Bronchial epithelial cell (primary cell): ENCODE measurements at regions not wholly inside any gene's neighbourhood (a gene's known extent, or its start where the extent isn't known, plus 50 kb on each side); places are given as distances from the start of the nearest gene placed in this dataset.

ENCODE experiments used
- DNase-seq: peaks from one replicate; pipeline ENCODE4 v3.0.0-alpha.2; 2010; ENCODE audit warnings: low read depth
- FAIRE-seq: peaks from 2 replicates; lab custom pipeline; 2011; peaks lifted over from hg19 to GRCh38; lab: Jason Lieb, UNC
- H3K27me3 ChIP-seq: 2 replicates; pipeline ENCODE4 v1.5.1; 2011; ENCODE audit warnings: low read length; ENCODE audit not compliant: control insufficient read depth, insufficient read depth
- H3K36me3 ChIP-seq: 2 replicates; pipeline ENCODE4 v1.5.1; 2011; ENCODE audit warnings: low read length; ENCODE audit not compliant: control insufficient read depth, insufficient read depth
- H3K4me3 ChIP-seq: 2 replicates; pipeline ENCODE4 v1.5.1; 2011; ENCODE audit warnings: mild to moderate bottlenecking, low read depth, low read length, control low read depth
- TF ChIP-seq, protein P1 (sequence below): IDR thresholded peaks from 2 replicates; pipeline ENCODE4 v1.5.1; 2011; ENCODE audit warnings: mild to moderate bottlenecking, moderate library complexity, low read length, control low read depth, inconsistent platforms; ENCODE audit not compliant: insufficient read depth, severe bottlenecking

DNA sequence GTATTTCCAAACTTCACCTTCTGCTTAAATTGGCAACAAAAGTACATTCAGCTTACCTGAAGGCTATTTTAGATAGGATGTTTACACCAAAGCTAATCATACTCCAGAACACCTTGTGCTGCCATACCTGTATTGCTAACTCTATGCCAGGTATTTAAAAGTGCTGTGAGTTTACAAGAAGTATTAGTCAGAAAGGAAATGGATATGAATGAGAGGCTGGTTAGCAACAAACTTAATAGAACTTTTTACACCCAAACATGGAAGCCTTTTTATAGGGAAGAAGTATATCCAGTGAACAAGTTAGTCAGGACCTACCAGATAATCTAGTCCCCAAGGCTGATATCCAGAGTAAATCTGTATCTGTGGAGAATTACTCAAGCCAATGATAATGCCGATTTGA, 131.2 kb upstream of the SPRY1 start:
- H3K4me3 ChIP-seq, result no peak overlapping the region
- DNase-seq, result peak; percentile 79
- no peak for FAIRE-seq
- TF ChIP-seq, protein P1, sequence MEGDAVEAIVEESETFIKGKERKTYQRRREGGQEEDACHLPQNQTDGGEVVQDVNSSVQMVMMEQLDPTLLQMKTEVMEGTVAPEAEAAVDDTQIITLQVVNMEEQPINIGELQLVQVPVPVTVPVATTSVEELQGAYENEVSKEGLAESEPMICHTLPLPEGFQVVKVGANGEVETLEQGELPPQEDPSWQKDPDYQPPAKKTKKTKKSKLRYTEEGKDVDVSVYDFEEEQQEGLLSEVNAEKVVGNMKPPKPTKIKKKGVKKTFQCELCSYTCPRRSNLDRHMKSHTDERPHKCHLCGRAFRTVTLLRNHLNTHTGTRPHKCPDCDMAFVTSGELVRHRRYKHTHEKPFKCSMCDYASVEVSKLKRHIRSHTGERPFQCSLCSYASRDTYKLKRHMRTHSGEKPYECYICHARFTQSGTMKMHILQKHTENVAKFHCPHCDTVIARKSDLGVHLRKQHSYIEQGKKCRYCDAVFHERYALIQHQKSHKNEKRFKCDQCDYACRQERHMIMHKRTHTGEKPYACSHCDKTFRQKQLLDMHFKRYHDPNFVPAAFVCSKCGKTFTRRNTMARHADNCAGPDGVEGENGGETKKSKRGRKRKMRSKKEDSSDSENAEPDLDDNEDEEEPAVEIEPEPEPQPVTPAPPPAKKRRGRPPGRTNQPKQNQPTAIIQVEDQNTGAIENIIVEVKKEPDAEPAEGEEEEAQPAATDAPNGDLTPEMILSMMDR, result no peak
- H3K27me3 ChIP-seq, result no peaks in the 10 kb centered on the region
- H3K36me3 ChIP-seq, result no peaks in the 10 kb centered on the region

DNA sequence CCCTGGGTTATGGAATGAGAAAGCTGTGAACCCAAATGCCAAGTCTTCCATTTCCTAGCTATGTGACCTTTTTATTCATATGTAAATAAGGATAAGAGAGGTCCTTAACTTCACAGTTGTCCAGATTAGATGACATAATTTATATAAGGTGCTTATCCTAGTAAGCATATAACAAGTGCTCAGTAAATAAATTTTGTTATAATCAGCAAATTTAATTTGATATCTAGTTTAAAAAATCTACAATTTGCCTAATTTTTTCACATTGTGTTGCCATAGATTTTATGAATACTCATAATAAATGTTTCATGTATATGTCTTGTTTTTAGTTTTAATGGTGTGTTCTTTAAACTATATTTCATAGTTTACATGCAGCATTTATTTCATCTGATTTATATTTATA, 130.4 kb upstream of the SPRY1 start:
- no peak for DNase-seq
- Histone ChIP-seq H3K4me3 (no peak overlapping the region), H3K27me3 (no peaks in the 10 kb centered on the region), H3K36me3 (no peaks in the 10 kb centered on the region)
- FAIRE-seq, result no peak
- TF ChIP-seq, protein P1, result no peak

DNA sequence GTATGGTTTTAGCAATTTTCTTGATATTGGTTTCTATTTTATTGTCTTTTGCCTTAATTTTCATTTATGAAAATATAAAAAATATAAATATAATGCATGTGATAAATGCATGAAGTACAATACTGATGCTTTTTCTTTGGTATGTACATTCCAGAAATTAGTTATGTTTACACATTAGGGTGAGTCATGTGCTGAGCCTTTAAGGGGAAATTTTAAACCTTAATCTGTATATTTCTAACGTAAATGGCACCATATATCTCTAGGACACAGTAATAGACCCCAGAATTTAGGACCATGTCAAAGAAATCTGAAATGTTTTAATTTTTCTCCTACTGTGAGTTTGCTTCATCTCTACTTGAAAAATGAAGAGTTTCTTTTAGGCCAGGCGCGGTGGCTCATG, 117.8 kb upstream of the SPRY1 start:
- TF ChIP-seq, protein P1, result no peak
- Histone ChIP-seq H3K4me3 (no peak overlapping the region), H3K36me3 (no peaks in the 10 kb centered on the region), H3K27me3 (no peaks in the 10 kb centered on the region)
- no peak for FAIRE-seq
- DNase-seq, result peak; percentile 48

DNA sequence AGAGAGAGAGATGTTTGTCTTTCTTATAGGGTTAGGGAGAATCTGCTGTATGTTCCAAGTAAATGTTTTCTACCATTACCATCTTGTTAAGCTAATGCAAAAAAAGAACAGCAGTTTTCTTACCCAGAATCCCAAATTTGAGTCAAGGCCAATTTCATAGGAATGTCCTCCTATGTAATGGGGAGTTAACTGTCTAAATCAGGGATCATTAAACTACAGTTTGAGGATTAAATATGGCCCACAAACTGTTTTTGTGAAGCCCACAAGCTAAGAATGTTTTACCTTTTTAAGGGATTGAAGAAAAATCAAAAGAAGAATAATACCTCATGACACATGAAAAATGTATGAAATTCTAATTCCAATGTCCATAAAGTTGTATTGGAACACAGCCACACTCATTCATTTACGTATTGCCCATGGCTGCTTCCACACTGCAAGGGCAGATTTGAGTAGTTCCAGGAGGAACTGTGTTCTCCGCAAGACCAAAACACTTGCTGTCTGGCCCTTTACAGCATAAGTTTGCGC, 113.2 kb upstream of the SPRY1 start:
- Histone ChIP-seq H3K36me3 (no peaks in the 10 kb centered on the region), H3K27me3 (no peaks in the 10 kb centered on the region), H3K4me3 (no peak overlapping the region)
- FAIRE-seq, result no peak
- TF ChIP-seq, protein P1, result no peak
- DNase-seq, result no peak

DNA sequence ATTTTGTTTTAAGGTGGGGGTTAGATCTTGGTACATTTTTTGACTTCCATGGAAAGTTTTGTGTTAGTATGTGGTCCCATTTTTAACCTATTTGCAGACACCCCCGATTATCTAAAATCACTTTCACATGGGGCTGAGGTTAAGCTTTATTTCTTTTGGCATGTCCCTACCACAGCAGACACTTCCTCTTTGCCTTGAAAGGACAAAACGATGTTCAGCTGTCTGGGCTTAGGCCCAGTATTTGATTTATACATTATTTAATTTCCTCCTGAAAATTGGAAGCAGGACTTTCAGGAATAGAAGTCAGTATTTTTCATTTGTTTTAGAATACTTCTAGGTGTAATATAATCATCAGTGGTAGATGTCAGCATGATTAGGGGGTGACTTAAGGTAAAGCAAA, 112.4 kb upstream of the SPRY1 start:
- DNase-seq (no peak), FAIRE-seq (no peak)
- H3K36me3 ChIP-seq, result no peaks in the 10 kb centered on the region
- TF ChIP-seq, protein P1, result no peak
- H3K27me3 ChIP-seq, result no peaks in the 10 kb centered on the region
- no peak overlapping the region for H3K4me3 ChIP-seq

DNA sequence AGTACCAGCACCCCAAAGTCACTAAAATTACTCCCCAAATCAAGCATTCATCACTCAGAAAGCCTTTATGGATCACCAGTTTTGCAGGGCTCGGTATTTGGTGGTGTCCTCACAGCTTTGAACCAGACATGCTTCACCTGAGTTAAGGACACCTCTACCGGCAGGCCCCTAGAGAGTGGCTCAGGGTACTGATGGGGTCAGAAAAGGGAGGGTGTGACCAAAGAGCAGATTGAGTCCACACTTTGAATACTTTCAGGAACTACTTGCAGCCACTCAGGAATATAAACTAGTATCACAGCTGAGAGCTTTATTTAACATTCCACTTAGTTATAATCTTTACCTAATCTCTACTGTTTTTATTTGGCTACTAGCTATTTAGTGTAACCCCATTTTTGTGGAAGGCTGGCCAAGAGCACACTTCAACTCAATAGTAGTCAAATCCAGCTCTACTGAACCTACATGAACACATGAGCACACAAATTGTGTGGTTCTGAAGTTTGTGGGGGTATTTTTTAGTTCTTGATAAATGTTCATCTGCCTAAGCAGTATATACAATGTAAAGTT, 109.6 kb upstream of the SPRY1 start:
- Histone ChIP-seq H3K36me3 (no peaks in the 10 kb centered on the region), H3K4me3 (no peak overlapping the region), H3K27me3 (no peaks in the 10 kb centered on the region)
- no peak for FAIRE-seq
- TF ChIP-seq, protein P1, result no peak
- no peak for DNase-seq
